ENCODE measurements at regions not wholly inside any gene's neighbourhood (a gene's known extent, or its start where the extent isn't known, plus 50 kb on each side); places are given as distances from the start of the nearest gene placed in this dataset.

- Histone ChIP-seq H3K36me3 (ENCODE audit: control insufficient read depth, insufficient read depth, low read length) (no peaks in the 10 kb centered on the region), H3K4me3 (replicated peaks; ENCODE audit: low read depth, low read length) (no peak overlapping the region), H3K27me3 (replicated peaks; ENCODE audit: control insufficient read depth, insufficient read depth, low read length) (no peaks in the 10 kb centered on the region)
- TF ChIP-seq CTCF (IDR thresholded peaks at IDR 0.05; ENCODE audit: insufficient read depth, low read length, poor library complexity, severe bottlenecking): no peak
- DNase-seq (ENCODE audit: extremely low read depth, insufficient read length): no peak
Observed at GRCh38 chr7:110076194-110076593, 1014.7 kb upstream of the LRRN3 start.

GRCh38 chr7:110084181-110084807 lies 1006.6 kb upstream of the LRRN3 start:
- Histone ChIP-seq H3K27me3 (replicated peaks; ENCODE audit: control insufficient read depth, insufficient read depth, low read length) (no peaks in the 10 kb centered on the region), H3K4me3 (replicated peaks; ENCODE audit: low read depth, low read length) (no peak overlapping the region), H3K36me3 (ENCODE audit: control insufficient read depth, insufficient read depth, low read length) (no peaks in the 10 kb centered on the region)
- TF ChIP-seq CTCF (IDR thresholded peaks at IDR 0.05; ENCODE audit: insufficient read depth, low read length, poor library complexity, severe bottlenecking): no peak
- DNase-seq (ENCODE audit: extremely low read depth, insufficient read length): no peak

- Histone ChIP-seq H3K4me3 (replicated peaks; ENCODE audit: low read depth, low read length) (no peak overlapping the region), H3K36me3 (ENCODE audit: control insufficient read depth, insufficient read depth, low read length) (no peaks in the 10 kb centered on the region), H3K27me3 (replicated peaks; ENCODE audit: control insufficient read depth, insufficient read depth, low read length) (no peaks in the 10 kb centered on the region)
- DNase-seq (ENCODE audit: extremely low read depth, insufficient read length): no peak
- TF ChIP-seq CTCF (IDR thresholded peaks at IDR 0.05; ENCODE audit: insufficient read depth, low read length, poor library complexity, severe bottlenecking): peak; percentile 52
Observed at GRCh38 chr7:110090110-110090820, 1000.7 kb upstream of the LRRN3 start.

GRCh38 chr7:110095372-110096052 lies 995.4 kb upstream of the LRRN3 start:
- DNase-seq (ENCODE audit: extremely low read depth, insufficient read length): no peak
- Histone ChIP-seq H3K36me3 (ENCODE audit: control insufficient read depth, insufficient read depth, low read length) (no peaks in the 10 kb centered on the region), H3K27me3 (replicated peaks; ENCODE audit: control insufficient read depth, insufficient read depth, low read length) (no peaks in the 10 kb centered on the region), H3K4me3 (replicated peaks; ENCODE audit: low read depth, low read length) (no peak overlapping the region)
- TF ChIP-seq CTCF (IDR thresholded peaks at IDR 0.05; ENCODE audit: insufficient read depth, low read length, poor library complexity, severe bottlenecking): no peak

- Histone ChIP-seq H3K4me3 (replicated peaks; ENCODE audit: low read depth, low read length) (no peak overlapping the region), H3K36me3 (ENCODE audit: control insufficient read depth, insufficient read depth, low read length) (no peaks in the 10 kb centered on the region), H3K27me3 (replicated peaks; ENCODE audit: control insufficient read depth, insufficient read depth, low read length) (no peaks in the 10 kb centered on the region)
- no peak for DNase-seq (ENCODE audit: extremely low read depth, insufficient read length)
- no peak for TF ChIP-seq CTCF (IDR thresholded peaks at IDR 0.05; ENCODE audit: insufficient read depth, low read length, poor library complexity, severe bottlenecking)
Observed at GRCh38 chr7:110104243-110104642, 986.7 kb upstream of the LRRN3 start.
